Fibroblast of lung (primary cell): ENCODE measurements at regions not wholly inside any gene's neighbourhood (a gene's known extent, or its start where the extent isn't known, plus 50 kb on each side); places are given as distances from the start of the nearest gene placed in this dataset.

Source experiments
- DNase-seq, 2 donors: peaks; one replicate each; pipeline versions ENCODE4 v3.0.0 to v3.0.0-alpha.2; 2010; ENCODE audit warnings: low read depth in 2 of 2
- H2AFZ ChIP-seq: 2 replicates; pipeline ENCODE4 v1.5.1; 2012; ENCODE audit warnings: low read length, control low read depth, inconsistent platforms
- H3K27ac ChIP-seq: 2 replicates; pipeline ENCODE4 v1.5.1; 2011; ENCODE audit warnings: low read length, control low read depth; ENCODE audit not compliant: insufficient read depth
- H3K27me3 ChIP-seq: 2 replicates; pipeline ENCODE4 v1.5.1; 2011; ENCODE audit warnings: mild to moderate bottlenecking, low read length; ENCODE audit not compliant: control insufficient read depth, insufficient read depth
- H3K36me3 ChIP-seq: 2 replicates; pipeline ENCODE4 v1.5.1; 2011; ENCODE audit warnings: low read length; ENCODE audit not compliant: control insufficient read depth, insufficient read depth
- H3K4me1 ChIP-seq: 2 replicates; pipeline ENCODE4 v1.5.1; 2011; ENCODE audit warnings: low read length; ENCODE audit not compliant: control insufficient read depth, insufficient read depth; ENCODE audit errors: extremely low read depth
- H3K4me2 ChIP-seq: 2 replicates; pipeline ENCODE4 v1.5.1; 2011; ENCODE audit warnings: low read length, control low read depth; ENCODE audit not compliant: insufficient read depth; ENCODE audit errors: extremely low read depth
- H3K4me3 ChIP-seq, 4 experiments: fragments of 200-600 bp in 1 of 4; sonication (generic) in 1 of 4; replicated peaks in 1 of 4; 2 replicates each; pipeline ENCODE4 v1.5.1; 2011 to 2016; ENCODE audit warnings: low read length in 4 of 4, low read depth in 3 of 4, mild to moderate bottlenecking in 3 of 4, control low read depth in 2 of 4, inconsistent platforms in 1 of 4, mixed read lengths in 1 of 4; ENCODE audit not compliant: insufficient read depth in 1 of 4; ENCODE audit errors: control extremely low read depth in 1 of 4
- H3K79me2 ChIP-seq: 2 replicates; pipeline ENCODE4 v1.5.1; 2012; ENCODE audit warnings: mild to moderate bottlenecking, low read length, inconsistent platforms; ENCODE audit not compliant: control insufficient read depth, insufficient read depth
- H3K9ac ChIP-seq: 2 replicates; pipeline ENCODE4 v1.5.1; 2011; ENCODE audit warnings: mild to moderate bottlenecking, low read length, control low read depth; ENCODE audit not compliant: insufficient read depth
- H3K9me3 ChIP-seq: 2 replicates; pipeline ENCODE4 v1.5.1; 2012; ENCODE audit warnings: low read depth, low read length; ENCODE audit not compliant: control insufficient read depth, insufficient read depth
- H4K20me1 ChIP-seq: 2 replicates; pipeline ENCODE4 v1.5.1; 2011; ENCODE audit warnings: low read length; ENCODE audit not compliant: control insufficient read depth, insufficient read depth; ENCODE audit errors: extremely low read depth
- EZH2 ChIP-seq: IDR thresholded peaks from 2 replicates; pipeline ENCODE4 v1.5.1; 2012; ENCODE audit warnings: low read length, control low read depth, mild to moderate bottlenecking; ENCODE audit errors: missing control alignments
- TF ChIP-seq, protein P1 (sequence below), 2 donors: IDR thresholded peaks in 1 of 2; conservative IDR thresholded peaks in 1 of 2; 1 replicate in 1 of 2; 2 replicates in 1 of 2; pipeline ENCODE4 v1.5.1; 2011 to 2012; ENCODE audit warnings: low read length in 2 of 2, control low read depth in 1 of 2, inconsistent platforms in 1 of 2, low read depth in 1 of 2, mild to moderate bottlenecking in 1 of 2

DNA sequence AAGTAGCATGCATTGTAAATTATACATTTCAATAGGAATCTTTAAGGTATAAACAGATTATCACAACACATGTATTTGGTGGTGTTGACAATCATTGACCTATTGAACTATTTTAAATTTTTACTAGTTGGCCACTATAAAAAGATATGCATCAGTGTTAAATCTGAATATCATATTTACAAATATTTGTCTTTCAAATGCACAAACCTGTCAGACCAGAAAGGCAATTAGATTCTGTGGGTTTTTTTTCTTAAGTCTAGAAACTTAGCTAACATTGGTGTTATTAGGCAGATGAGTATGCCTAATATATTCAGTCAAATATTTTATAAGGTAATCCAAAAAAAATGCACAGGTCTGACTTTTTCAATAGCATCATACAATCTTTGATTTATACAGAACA lies 241.4 kb upstream of the DGKB start:
- H3K4me1 ChIP-seq: no peaks in the 10 kb centered on the region
- H3K4me3 ChIP-seq: no peak overlapping the region
- DNase-seq: no peak
- no peaks in the 10 kb centered on the region for H4K20me1 ChIP-seq
- no peaks in the 10 kb centered on the region for H3K9me3 ChIP-seq
- no peaks in the 10 kb centered on the region for H3K27me3 ChIP-seq
- no peak overlapping the region for H2AFZ ChIP-seq
- H3K36me3 ChIP-seq: no peaks in the 10 kb centered on the region
- TF ChIP-seq, protein P1, sequence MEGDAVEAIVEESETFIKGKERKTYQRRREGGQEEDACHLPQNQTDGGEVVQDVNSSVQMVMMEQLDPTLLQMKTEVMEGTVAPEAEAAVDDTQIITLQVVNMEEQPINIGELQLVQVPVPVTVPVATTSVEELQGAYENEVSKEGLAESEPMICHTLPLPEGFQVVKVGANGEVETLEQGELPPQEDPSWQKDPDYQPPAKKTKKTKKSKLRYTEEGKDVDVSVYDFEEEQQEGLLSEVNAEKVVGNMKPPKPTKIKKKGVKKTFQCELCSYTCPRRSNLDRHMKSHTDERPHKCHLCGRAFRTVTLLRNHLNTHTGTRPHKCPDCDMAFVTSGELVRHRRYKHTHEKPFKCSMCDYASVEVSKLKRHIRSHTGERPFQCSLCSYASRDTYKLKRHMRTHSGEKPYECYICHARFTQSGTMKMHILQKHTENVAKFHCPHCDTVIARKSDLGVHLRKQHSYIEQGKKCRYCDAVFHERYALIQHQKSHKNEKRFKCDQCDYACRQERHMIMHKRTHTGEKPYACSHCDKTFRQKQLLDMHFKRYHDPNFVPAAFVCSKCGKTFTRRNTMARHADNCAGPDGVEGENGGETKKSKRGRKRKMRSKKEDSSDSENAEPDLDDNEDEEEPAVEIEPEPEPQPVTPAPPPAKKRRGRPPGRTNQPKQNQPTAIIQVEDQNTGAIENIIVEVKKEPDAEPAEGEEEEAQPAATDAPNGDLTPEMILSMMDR (conservative IDR thresholded peaks at IDR 0.05 in 1 of 2, IDR thresholded peaks at IDR 0.05 in 1 of 2; ENCODE audit: low read depth in 1 of 2, low read length in 2 of 2): no peak
- no peak for TF ChIP-seq EZH2
- no peak overlapping the region for H3K9ac ChIP-seq
- no peak overlapping the region for H3K4me2 ChIP-seq
- H3K27ac ChIP-seq: no peak overlapping the region
- H3K79me2 ChIP-seq: no peaks in the 10 kb centered on the region

DNA sequence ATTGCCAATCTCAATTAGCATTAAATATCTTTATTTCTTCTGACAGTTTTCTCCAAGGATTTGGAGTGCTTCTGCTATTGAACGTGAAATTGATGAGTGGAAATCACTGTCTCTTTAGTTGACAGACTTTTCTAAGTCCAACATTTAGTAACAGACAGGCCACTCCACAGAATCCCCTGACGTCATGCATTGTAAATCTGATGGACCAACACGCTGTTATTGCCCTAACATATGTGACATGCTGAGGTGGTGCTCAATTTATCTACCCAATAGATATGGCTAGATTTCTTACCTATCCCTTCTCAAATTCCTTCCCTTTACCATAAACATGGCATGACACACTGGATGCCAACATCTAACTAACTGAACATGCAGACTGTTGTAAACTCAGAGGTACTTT lies 240.6 kb upstream of the DGKB start:
- no peaks in the 10 kb centered on the region for H3K27me3 ChIP-seq
- H3K27ac ChIP-seq: no peak overlapping the region
- no peaks in the 10 kb centered on the region for H3K9me3 ChIP-seq
- H3K36me3 ChIP-seq: no peaks in the 10 kb centered on the region
- no peak overlapping the region for H2AFZ ChIP-seq
- no peak for DNase-seq
- H4K20me1 ChIP-seq: no peaks in the 10 kb centered on the region
- H3K4me3 ChIP-seq: no peak overlapping the region
- no peak overlapping the region for H3K4me2 ChIP-seq
- H3K9ac ChIP-seq: no peak overlapping the region
- TF ChIP-seq, protein P1 (conservative IDR thresholded peaks at IDR 0.05 in 1 of 2, IDR thresholded peaks at IDR 0.05 in 1 of 2; ENCODE audit: low read depth in 1 of 2, low read length in 2 of 2): no peak
- TF ChIP-seq EZH2: no peak
- no peaks in the 10 kb centered on the region for H3K4me1 ChIP-seq
- H3K79me2 ChIP-seq: no peaks in the 10 kb centered on the region

DNA sequence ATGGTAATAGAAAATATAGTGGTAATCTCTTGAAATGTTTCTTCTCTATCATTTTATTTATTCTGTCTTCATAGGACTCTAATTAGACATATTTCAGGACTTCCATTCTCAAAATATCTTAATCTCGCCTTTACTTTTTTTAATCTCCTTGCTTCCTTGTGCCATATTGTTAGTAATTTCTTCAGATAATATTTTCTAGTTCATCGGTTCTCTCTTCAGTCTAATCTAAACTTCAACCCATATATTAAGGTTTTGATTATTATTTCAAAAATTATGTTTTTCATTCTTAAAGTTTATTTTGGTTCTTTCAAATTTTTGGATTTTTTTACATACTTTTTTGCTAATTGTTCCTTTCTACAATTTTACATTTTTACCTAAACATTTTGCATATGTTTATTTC lies 237.9 kb upstream of the DGKB start:
- Histone ChIP-seq H3K27me3 (no peaks in the 10 kb centered on the region), H3K9ac (no peak overlapping the region), H3K9me3 (no peaks in the 10 kb centered on the region), H3K4me3 (no peak overlapping the region), H3K79me2 (no peaks in the 10 kb centered on the region), H2AFZ (no peak overlapping the region), H3K4me2 (no peak overlapping the region), H3K36me3 (no peaks in the 10 kb centered on the region), H3K4me1 (no peaks in the 10 kb centered on the region), H4K20me1 (no peaks in the 10 kb centered on the region), H3K27ac (no peak overlapping the region)
- DNase-seq: no peak
- TF ChIP-seq, protein P1 (conservative IDR thresholded peaks at IDR 0.05 in 1 of 2, IDR thresholded peaks at IDR 0.05 in 1 of 2; ENCODE audit: low read depth in 1 of 2, low read length in 2 of 2): no peak
- no peak for TF ChIP-seq EZH2
